Liver (tissue), 8 donors: ENCODE measurements at regions not wholly inside any gene's neighbourhood (a gene's known extent, or its start where the extent isn't known, plus 50 kb on each side); places are given as distances from the start of the nearest gene placed in this dataset.

Experiments
- DNase-seq: peaks from one replicate; pipeline ENCODE4 v3.0.0-alpha.2; 2017; ENCODE audit warnings: low spot score
- H3K27ac ChIP-seq, 2 donors: one replicate each; pipeline ENCODE4 v1.7.0; 2013; ENCODE audit warnings: inconsistent platforms in 2 of 2, low read length in 2 of 2, control low read depth in 1 of 2, low read depth in 1 of 2, mild to moderate bottlenecking in 1 of 2
- H3K27me3 ChIP-seq, 4 donors: one replicate each; pipeline versions ENCODE4 v1.6.1 to v1.7.0; 2013; ENCODE audit warnings: low read length in 3 of 4, inconsistent platforms in 1 of 4, mild to moderate bottlenecking in 1 of 4, moderate library complexity in 1 of 4; ENCODE audit not compliant: control insufficient read depth in 4 of 4, insufficient read depth in 4 of 4
- H3K36me3 ChIP-seq, 4 donors: one replicate each; pipeline versions ENCODE4 v1.6.1 to v1.7.0; 2013; ENCODE audit warnings: low read length in 3 of 4, mild to moderate bottlenecking in 3 of 4, low read depth in 1 of 4, moderate library complexity in 1 of 4; ENCODE audit not compliant: control insufficient read depth in 4 of 4, insufficient read depth in 3 of 4
- H3K4me1 ChIP-seq, 4 donors: one replicate each; pipeline versions ENCODE4 v1.6.1 to v1.7.0; 2013; ENCODE audit warnings: low read length in 3 of 4, mild to moderate bottlenecking in 3 of 4, moderate library complexity in 1 of 4; ENCODE audit not compliant: control insufficient read depth in 4 of 4, insufficient read depth in 4 of 4
- H3K4me3 ChIP-seq, 3 donors: one replicate each; pipeline versions ENCODE4 v1.6.1 to v1.7.0; 2013; ENCODE audit warnings: low read length in 3 of 3, control low read depth in 1 of 3, low read depth in 1 of 3, mild to moderate bottlenecking in 1 of 3
- H3K9ac ChIP-seq, 2 donors: one replicate each; pipeline ENCODE4 v1.7.0; 2013; ENCODE audit warnings: low read length in 2 of 2, mild to moderate bottlenecking in 2 of 2, moderate library complexity in 2 of 2, control low read depth in 1 of 2, low read depth in 1 of 2
- H3K9me3 ChIP-seq, 4 donors: one replicate each; pipeline versions ENCODE4 v1.6.1 to v1.7.0; 2013; ENCODE audit warnings: low read length in 3 of 4; ENCODE audit not compliant: control insufficient read depth in 4 of 4
- EGR1 ChIP-seq, 2 donors: IDR thresholded peaks; 2 replicates each; pipeline ENCODE4 v1.6.1; 2016 to 2018; ENCODE audit warnings: antibody characterized with exemption in 2 of 2, low read depth in 2 of 2
- FOXA1 ChIP-seq: IDR thresholded peaks from 2 replicates; pipeline ENCODE4 v1.6.1; 2016; ENCODE audit warnings: antibody characterized with exemption
- FOXA2 ChIP-seq: IDR thresholded peaks from 2 replicates; pipeline ENCODE4 v1.6.1; 2016; ENCODE audit warnings: antibody characterized with exemption
- GABPA ChIP-seq, 2 donors: IDR thresholded peaks in 1 of 2; conservative IDR thresholded peaks in 1 of 2; 2 replicates each; pipeline ENCODE4 v1.6.1; 2016; ENCODE audit warnings: antibody characterized with exemption in 2 of 2, mild to moderate bottlenecking in 1 of 2, moderate library complexity in 1 of 2
- HNF4A ChIP-seq, 2 donors: conservative IDR thresholded peaks; 2 replicates each; pipeline ENCODE4 v1.6.1; 2016; ENCODE audit warnings: antibody characterized with exemption in 2 of 2, mild to moderate bottlenecking in 2 of 2
- HNF4G ChIP-seq: IDR thresholded peaks from 2 replicates; pipeline ENCODE4 v1.6.1; 2016; ENCODE audit warnings: antibody characterized with exemption
- JUND ChIP-seq, 2 donors: IDR thresholded peaks; 2 replicates each; pipeline ENCODE4 v1.6.1; 2016; ENCODE audit warnings: antibody characterized with exemption in 2 of 2
- NR2F2 ChIP-seq: IDR thresholded peaks from 2 replicates; pipeline ENCODE4 v1.6.1; 2016; ENCODE audit warnings: antibody characterized with exemption
- RAD21 ChIP-seq, 2 donors: IDR thresholded peaks; 2 replicates each; pipeline ENCODE4 v1.6.1; 2016; ENCODE audit warnings: antibody characterized with exemption in 2 of 2, mild to moderate bottlenecking in 2 of 2
- RXRA ChIP-seq, 2 donors: IDR thresholded peaks; 2 replicates each; pipeline ENCODE4 v1.6.1; 2017 to 2018; ENCODE audit warnings: antibody characterized with exemption in 2 of 2, mild to moderate bottlenecking in 1 of 2
- SP1 ChIP-seq: IDR thresholded peaks from 2 replicates; pipeline ENCODE4 v1.6.1; 2018; ENCODE audit warnings: antibody characterized with exemption, mild to moderate bottlenecking
- TAF1 ChIP-seq: conservative IDR thresholded peaks from 2 replicates; pipeline ENCODE4 v1.6.1; 2016; ENCODE audit warnings: antibody characterized with exemption, mild to moderate bottlenecking
- YY1 ChIP-seq: IDR thresholded peaks from 2 replicates; pipeline ENCODE4 v1.6.1; 2016; ENCODE audit warnings: antibody characterized with exemption, mild to moderate bottlenecking
- WGBS: extraction: QIAGEN DNeasy Blood & Tissue Kit; methylation state at CpG from one replicate; pipeline ENCODE4 v1.1.7; 2013; 5-methylcytosine and 5-hydroxymethylcytosine counted together
- TF ChIP-seq, protein P1 (sequence below): fragments of 150-350 bp; IDR thresholded peaks from 2 replicates; pipeline ENCODE4 v1.5.1; 2017; ENCODE audit warnings: improper control_type of control experiment, low read depth, low read length; ENCODE audit not compliant: missing input control
- TF ChIP-seq, protein P2 (sequence below): IDR thresholded peaks from 2 replicates; pipeline ENCODE4 v1.6.1; 2016; ENCODE audit warnings: antibody characterized with exemption
- TF ChIP-seq, protein P3 (sequence below): IDR thresholded peaks from 2 replicates; pipeline ENCODE4 v1.6.1; 2016; ENCODE audit warnings: antibody characterized with exemption
- TF ChIP-seq, protein P4 (sequence below): IDR thresholded peaks from 2 replicates; pipeline ENCODE4 v1.6.1; 2016; ENCODE audit warnings: antibody characterized with exemption
- TF ChIP-seq, protein P5 (sequence below): IDR thresholded peaks from 2 replicates; pipeline ENCODE4 v1.6.1; 2016; ENCODE audit warnings: antibody characterized with exemption, mild to moderate bottlenecking
- donor health status: healthy.
- donor health status: healthy.
- donor health status: healthy.
- donor health status: healthy.
- donor health status: healthy.

DNA sequence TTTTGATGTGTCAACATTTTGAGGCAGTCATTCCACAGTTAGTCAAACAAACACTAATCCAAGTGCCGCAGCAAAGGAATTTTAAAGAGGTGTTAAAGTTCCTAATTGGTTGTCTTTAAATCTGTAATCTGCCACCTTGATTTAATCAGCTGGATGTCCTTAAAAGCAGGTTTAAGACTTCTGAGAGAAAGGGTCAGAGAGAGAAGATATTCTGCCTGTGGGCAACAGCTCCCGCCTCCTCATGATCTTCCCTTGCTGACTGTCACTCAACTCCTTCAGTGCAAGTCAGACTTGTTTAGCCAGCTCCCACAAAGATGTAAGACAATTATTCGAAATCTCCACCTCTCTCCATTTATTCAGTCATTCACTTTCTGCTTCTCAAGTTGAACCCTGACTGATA, 92.6 kb upstream of the MYRIP start (continued):
- no peak for TF ChIP-seq SP1
- TF ChIP-seq NR2F2, result no peak

DNA sequence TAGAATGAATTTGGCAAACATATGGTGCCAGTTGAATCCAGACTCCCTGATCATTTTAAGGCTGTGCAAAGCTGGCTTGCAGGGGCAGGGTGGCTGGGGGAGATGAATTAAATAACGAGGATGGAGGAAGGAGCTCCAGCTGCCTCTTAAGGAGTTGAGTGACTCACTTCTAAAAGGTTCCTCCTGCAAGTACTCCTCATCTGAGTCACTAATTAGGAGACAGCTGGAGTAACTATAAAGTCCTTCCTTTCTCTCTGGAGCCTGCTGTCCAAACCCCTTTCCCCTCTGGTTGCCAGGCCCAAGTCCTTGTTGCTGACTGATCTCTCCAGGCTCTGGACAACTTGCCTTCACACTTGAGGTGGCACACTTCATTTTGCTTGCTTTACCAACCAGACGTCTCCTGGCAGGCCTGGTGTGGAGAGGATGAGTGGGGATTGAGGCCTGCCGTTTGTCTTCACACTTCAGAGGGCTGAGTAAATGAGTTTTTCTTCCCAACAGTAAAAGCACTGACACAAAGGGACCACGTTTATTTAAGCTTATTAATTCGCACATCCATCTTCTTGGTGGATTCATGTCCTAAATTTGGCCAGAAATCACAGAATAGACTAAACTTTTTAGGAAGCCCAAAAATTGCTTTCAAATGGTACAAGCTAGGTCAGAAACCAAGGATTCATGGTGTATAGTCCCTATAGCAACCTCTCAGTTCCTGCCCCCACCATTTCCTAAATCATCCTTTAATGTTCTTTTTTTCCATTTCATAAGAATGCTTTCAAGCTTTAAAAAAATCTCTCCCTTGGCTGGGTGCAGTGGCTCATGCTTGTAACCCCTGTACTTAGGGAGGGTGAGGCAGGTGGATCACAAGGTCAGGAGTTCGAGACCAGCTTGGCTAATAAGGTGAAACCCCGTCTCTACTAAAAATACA, 90.5 kb upstream of the MYRIP start:
- no peak overlapping the region for H3K9ac ChIP-seq
- no peak overlapping the region for H3K27ac ChIP-seq
- H3K27me3 ChIP-seq, result no peaks in the 10 kb centered on the region
- H3K4me3 ChIP-seq, result no peak overlapping the region
- WGBS, result 78% methylated on average over 7 of the region's 7 CpGs
- no peaks in the 10 kb centered on the region for H3K36me3 ChIP-seq
- H3K4me1 ChIP-seq, result no peaks in the 10 kb centered on the region
- TF ChIP-seq RAD21 (IDR thresholded peaks at IDR 0.05) (no peak), YY1 (no peak), SP1 (no peak), EGR1 (IDR thresholded peaks at IDR 0.05; ENCODE audit: low read depth in 2 of 2) (no peak), HNF4G (no peak)
- TF ChIP-seq, protein P1, sequence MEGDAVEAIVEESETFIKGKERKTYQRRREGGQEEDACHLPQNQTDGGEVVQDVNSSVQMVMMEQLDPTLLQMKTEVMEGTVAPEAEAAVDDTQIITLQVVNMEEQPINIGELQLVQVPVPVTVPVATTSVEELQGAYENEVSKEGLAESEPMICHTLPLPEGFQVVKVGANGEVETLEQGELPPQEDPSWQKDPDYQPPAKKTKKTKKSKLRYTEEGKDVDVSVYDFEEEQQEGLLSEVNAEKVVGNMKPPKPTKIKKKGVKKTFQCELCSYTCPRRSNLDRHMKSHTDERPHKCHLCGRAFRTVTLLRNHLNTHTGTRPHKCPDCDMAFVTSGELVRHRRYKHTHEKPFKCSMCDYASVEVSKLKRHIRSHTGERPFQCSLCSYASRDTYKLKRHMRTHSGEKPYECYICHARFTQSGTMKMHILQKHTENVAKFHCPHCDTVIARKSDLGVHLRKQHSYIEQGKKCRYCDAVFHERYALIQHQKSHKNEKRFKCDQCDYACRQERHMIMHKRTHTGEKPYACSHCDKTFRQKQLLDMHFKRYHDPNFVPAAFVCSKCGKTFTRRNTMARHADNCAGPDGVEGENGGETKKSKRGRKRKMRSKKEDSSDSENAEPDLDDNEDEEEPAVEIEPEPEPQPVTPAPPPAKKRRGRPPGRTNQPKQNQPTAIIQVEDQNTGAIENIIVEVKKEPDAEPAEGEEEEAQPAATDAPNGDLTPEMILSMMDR, result no peak
- DNase-seq, result no peak
- H3K9me3 ChIP-seq, result no peaks in the 10 kb centered on the region

DNA sequence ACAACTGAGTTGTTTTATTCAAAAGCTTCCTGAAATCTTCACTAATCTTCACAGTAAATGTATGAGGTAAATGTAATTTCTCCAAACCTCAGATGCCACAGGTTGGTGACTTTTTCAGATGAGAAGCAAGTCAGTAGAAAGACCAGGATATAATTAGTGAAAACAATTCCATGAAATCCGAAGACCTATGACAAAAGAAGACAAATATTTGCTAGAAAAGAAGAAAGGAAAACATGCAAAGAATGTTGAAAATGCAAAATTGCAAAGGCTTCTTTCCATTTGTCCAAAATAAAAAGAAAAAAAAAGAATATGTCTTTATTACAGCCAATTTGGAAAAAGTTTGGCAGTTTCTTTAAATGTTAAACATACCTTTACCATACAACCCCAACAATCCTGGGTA, 88.3 kb upstream of the MYRIP start:
- TF ChIP-seq NR2F2, result no peak
- TF ChIP-seq HNF4A (conservative IDR thresholded peaks at IDR 0.05), result no peak
- no peak for TF ChIP-seq EGR1 (IDR thresholded peaks at IDR 0.05; ENCODE audit: low read depth in 2 of 2)
- TF ChIP-seq, protein P2, sequence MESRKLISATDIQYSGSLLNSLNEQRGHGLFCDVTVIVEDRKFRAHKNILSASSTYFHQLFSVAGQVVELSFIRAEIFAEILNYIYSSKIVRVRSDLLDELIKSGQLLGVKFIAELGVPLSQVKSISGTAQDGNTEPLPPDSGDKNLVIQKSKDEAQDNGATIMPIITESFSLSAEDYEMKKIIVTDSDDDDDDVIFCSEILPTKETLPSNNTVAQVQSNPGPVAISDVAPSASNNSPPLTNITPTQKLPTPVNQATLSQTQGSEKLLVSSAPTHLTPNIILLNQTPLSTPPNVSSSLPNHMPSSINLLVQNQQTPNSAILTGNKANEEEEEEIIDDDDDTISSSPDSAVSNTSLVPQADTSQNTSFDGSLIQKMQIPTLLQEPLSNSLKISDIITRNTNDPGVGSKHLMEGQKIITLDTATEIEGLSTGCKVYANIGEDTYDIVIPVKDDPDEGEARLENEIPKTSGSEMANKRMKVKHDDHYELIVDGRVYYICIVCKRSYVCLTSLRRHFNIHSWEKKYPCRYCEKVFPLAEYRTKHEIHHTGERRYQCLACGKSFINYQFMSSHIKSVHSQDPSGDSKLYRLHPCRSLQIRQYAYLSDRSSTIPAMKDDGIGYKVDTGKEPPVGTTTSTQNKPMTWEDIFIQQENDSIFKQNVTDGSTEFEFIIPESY, result no peak
- TF ChIP-seq GABPA (IDR thresholded peaks at IDR 0.05 in 1 of 2, conservative IDR thresholded peaks at IDR 0.05 in 1 of 2), result no peak
- no peak for TF ChIP-seq FOXA1
- no peak for TF ChIP-seq RXRA (IDR thresholded peaks at IDR 0.05)
- TF ChIP-seq JUND (IDR thresholded peaks at IDR 0.05), result no peak
- no peak for TF ChIP-seq TAF1
- TF ChIP-seq HNF4G, result no peak
- TF ChIP-seq, protein P3, sequence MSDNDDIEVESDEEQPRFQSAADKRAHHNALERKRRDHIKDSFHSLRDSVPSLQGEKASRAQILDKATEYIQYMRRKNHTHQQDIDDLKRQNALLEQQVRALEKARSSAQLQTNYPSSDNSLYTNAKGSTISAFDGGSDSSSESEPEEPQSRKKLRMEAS, result no peak
- TF ChIP-seq YY1, result no peak
- no peak for TF ChIP-seq SP1
- no peak for TF ChIP-seq FOXA2
- TF ChIP-seq, protein P1, result no peak
- TF ChIP-seq, protein P4, sequence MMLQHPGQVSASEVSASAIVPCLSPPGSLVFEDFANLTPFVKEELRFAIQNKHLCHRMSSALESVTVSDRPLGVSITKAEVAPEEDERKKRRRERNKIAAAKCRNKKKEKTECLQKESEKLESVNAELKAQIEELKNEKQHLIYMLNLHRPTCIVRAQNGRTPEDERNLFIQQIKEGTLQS, result no peak
- no peak for TF ChIP-seq RAD21 (IDR thresholded peaks at IDR 0.05)
- TF ChIP-seq, protein P5, sequence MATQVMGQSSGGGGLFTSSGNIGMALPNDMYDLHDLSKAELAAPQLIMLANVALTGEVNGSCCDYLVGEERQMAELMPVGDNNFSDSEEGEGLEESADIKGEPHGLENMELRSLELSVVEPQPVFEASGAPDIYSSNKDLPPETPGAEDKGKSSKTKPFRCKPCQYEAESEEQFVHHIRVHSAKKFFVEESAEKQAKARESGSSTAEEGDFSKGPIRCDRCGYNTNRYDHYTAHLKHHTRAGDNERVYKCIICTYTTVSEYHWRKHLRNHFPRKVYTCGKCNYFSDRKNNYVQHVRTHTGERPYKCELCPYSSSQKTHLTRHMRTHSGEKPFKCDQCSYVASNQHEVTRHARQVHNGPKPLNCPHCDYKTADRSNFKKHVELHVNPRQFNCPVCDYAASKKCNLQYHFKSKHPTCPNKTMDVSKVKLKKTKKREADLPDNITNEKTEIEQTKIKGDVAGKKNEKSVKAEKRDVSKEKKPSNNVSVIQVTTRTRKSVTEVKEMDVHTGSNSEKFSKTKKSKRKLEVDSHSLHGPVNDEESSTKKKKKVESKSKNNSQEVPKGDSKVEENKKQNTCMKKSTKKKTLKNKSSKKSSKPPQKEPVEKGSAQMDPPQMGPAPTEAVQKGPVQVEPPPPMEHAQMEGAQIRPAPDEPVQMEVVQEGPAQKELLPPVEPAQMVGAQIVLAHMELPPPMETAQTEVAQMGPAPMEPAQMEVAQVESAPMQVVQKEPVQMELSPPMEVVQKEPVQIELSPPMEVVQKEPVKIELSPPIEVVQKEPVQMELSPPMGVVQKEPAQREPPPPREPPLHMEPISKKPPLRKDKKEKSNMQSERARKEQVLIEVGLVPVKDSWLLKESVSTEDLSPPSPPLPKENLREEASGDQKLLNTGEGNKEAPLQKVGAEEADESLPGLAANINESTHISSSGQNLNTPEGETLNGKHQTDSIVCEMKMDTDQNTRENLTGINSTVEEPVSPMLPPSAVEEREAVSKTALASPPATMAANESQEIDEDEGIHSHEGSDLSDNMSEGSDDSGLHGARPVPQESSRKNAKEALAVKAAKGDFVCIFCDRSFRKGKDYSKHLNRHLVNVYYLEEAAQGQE, result no peak
- H3K9me3 ChIP-seq, result no peaks in the 10 kb centered on the region
- no peaks in the 10 kb centered on the region for H3K4me1 ChIP-seq

More for the DNA sequence above, 88.3 kb upstream of the MYRIP start:
- no peaks in the 10 kb centered on the region for H3K36me3 ChIP-seq
- no peaks in the 10 kb centered on the region for H3K27me3 ChIP-seq
- H3K9ac ChIP-seq, result no peak overlapping the region
- WGBS, result 20% methylated on average over 1 of the region's 1 CpG
- DNase-seq, result no peak
- no peak overlapping the region for H3K4me3 ChIP-seq
- no peak overlapping the region for H3K27ac ChIP-seq
